ENCODE measurements at regions not wholly inside any gene's neighbourhood (a gene's known extent, or its start where the extent isn't known, plus 50 kb on each side); places are given as distances from the start of the nearest gene placed in this dataset.

- no peak for TF ChIP-seq CTCF (IDR thresholded peaks at IDR 0.05)
- TF ChIP-seq POLR2A (IDR thresholded peaks at IDR 0.05): no peak
- no peak for TF ChIP-seq EP300 (IDR thresholded peaks at IDR 0.05)
These were observed 1106.0 kb downstream of the RPIA start for GRCh38 chr2:89797320-89798038.
